H1 (cell line): ENCODE measurements at regions not wholly inside any gene's neighbourhood (a gene's known extent, or its start where the extent isn't known, plus 50 kb on each side); places are given as distances from the start of the nearest gene placed in this dataset.

ENCODE experiments used
- CTCF ChIA-PET: fragments of 300-600 bp; sonication (Branson Sonifier 250); formaldehyde crosslinking; loops from one replicate; lab custom pipeline; 2021; ENCODE audit not compliant: partially characterized antibody; lab: Charles Lee
- POLR2A ChIA-PET: fragments of 300-600 bp; sonication (Branson Sonifier 250); formaldehyde crosslinking; loops from one replicate; lab custom pipeline; 2021; ENCODE audit warnings: inconsistent platforms; ENCODE audit not compliant: partially characterized antibody; lab: Charles Lee
- DNase-seq, 2 experiments: peaks; one replicate each; pipeline versions ENCODE4 v3.0.0 to v3.0.0-alpha.2; 2010 to 2022; ENCODE audit warnings: low spot score in 2 of 2, low read depth in 1 of 2, mixed read lengths in 1 of 2
- FAIRE-seq: peaks from 2 replicates; lab custom pipeline; 2011; peaks lifted over from hg19 to GRCh38; lab: Jason Lieb, UNC
- H2AFZ ChIP-seq: 2 replicates; pipeline ENCODE4 v1.8.1; 2012; ENCODE audit warnings: low read length, inconsistent platforms
- H2AK5ac ChIP-seq: 2 replicates; pipeline ENCODE4 v1.6.1; 2013; ENCODE audit warnings: low read depth, low read length
- H2BK120ac ChIP-seq: replicated peaks from 2 replicates; pipeline ENCODE3; 2013; ENCODE audit warnings: low read depth, low read length, inconsistent platforms
- H2BK12ac ChIP-seq: 2 replicates; pipeline ENCODE4 v1.6.1; 2013; ENCODE audit warnings: low read depth, low read length
- H2BK15ac ChIP-seq: 2 replicates; pipeline ENCODE4 v1.6.1; 2013; ENCODE audit warnings: low read length
- H2BK20ac ChIP-seq: 2 replicates; pipeline ENCODE4 v1.6.1; 2013; ENCODE audit warnings: low read length
- H2BK5ac ChIP-seq: 2 replicates; pipeline ENCODE4 v1.6.1; 2013; ENCODE audit warnings: low read depth, low read length
- H3K14ac ChIP-seq: 2 replicates; pipeline ENCODE4 v1.6.1; 2013; ENCODE audit warnings: inconsistent platforms; ENCODE audit not compliant: insufficient read length
- H3K18ac ChIP-seq: 2 replicates; pipeline ENCODE4 v1.6.1; 2013; ENCODE audit warnings: low read length; ENCODE audit errors: extremely low read depth
- H3K23ac ChIP-seq: 2 replicates; pipeline ENCODE4 v1.6.1; 2013; ENCODE audit warnings: inconsistent platforms; ENCODE audit not compliant: insufficient read length
- H3K23me2 ChIP-seq: 2 replicates; pipeline ENCODE4 v1.6.1; 2013; ENCODE audit warnings: low read depth, low read length
- H3K27ac ChIP-seq: 2 replicates; pipeline ENCODE4 v1.6.1; 2011; ENCODE audit warnings: low read depth, low read length, inconsistent platforms
- H3K27me3 ChIP-seq, 4 experiments: replicated peaks in 1 of 4; 1 replicate in 1 of 4; 2 replicates in 3 of 4; pipeline versions ENCODE4 v1.6.1 to v1.8.1; 2011 to 2013; ENCODE audit warnings: low read length in 3 of 4, mild to moderate bottlenecking in 3 of 4, inconsistent platforms in 2 of 4, mixed read lengths in 2 of 4, moderate library complexity in 1 of 4; ENCODE audit not compliant: control insufficient read depth in 3 of 4, insufficient read depth in 3 of 4; ENCODE audit errors: extremely low read depth in 1 of 4
- H3K36me3 ChIP-seq, 4 experiments: 2 replicates each; pipeline versions ENCODE4 v1.6.1 to v1.8.1; 2011 to 2013; ENCODE audit warnings: mild to moderate bottlenecking in 4 of 4, low read length in 3 of 4, moderate library complexity in 2 of 4, control low read depth in 1 of 4, inconsistent platforms in 1 of 4; ENCODE audit not compliant: insufficient read depth in 4 of 4, control insufficient read depth in 2 of 4
- H3K4ac ChIP-seq: replicated peaks from 2 replicates; pipeline ENCODE3; 2013; ENCODE audit warnings: low read length, low read depth, mixed read lengths, inconsistent platforms; ENCODE audit not compliant: insufficient read length
- H3K4me1 ChIP-seq, 4 experiments: replicated peaks in 1 of 4; 1 replicate in 1 of 4; 2 replicates in 3 of 4; pipeline versions ENCODE4 v1.6.1 to v1.8.1; 2011 to 2013; ENCODE audit warnings: low read length in 3 of 4, inconsistent platforms in 2 of 4, mixed read lengths in 1 of 4; ENCODE audit not compliant: insufficient read depth in 4 of 4, control insufficient read depth in 3 of 4
- H3K4me2 ChIP-seq, 2 experiments: 2 replicates each; pipeline versions ENCODE4 v1.6.1 to v1.8.1; 2011 to 2013; ENCODE audit warnings: low read depth in 2 of 2, low read length in 2 of 2, control low read depth in 1 of 2, inconsistent platforms in 1 of 2, mild to moderate bottlenecking in 1 of 2; ENCODE audit not compliant: insufficient read depth in 1 of 2
- H3K4me3 ChIP-seq, 4 experiments: fragments of 200-600, 300-600 bp in 1 of 4; sonication (generic), shearing (Covaris generic), sonication (Bioruptor Twin) in 1 of 4; 2 replicates each; pipeline versions ENCODE4 v1.5.1 to v1.8.1; 2011 to 2016; ENCODE audit warnings: low read length in 4 of 4, low read depth in 3 of 4, control low read depth in 2 of 4, inconsistent platforms in 2 of 4, mild to moderate bottlenecking in 2 of 4, mixed read lengths in 1 of 4, moderate library complexity in 1 of 4; ENCODE audit not compliant: insufficient read depth in 2 of 4; ENCODE audit errors: extremely low read depth in 1 of 4
- H3K56ac ChIP-seq: replicated peaks from 2 replicates; pipeline ENCODE3; 2013; ENCODE audit warnings: low read depth, mild to moderate bottlenecking, mixed read lengths, low read length, inconsistent platforms; ENCODE audit not compliant: insufficient read length
- H3K79me1 ChIP-seq: 2 replicates; pipeline ENCODE4 v1.6.1; 2013; ENCODE audit warnings: low read depth, low read length, control low read depth
- H3K79me2 ChIP-seq, 2 experiments: 2 replicates each; pipeline versions ENCODE4 v1.6.1 to v1.8.1; 2012 to 2013; ENCODE audit warnings: low read length in 2 of 2, mild to moderate bottlenecking in 2 of 2, inconsistent platforms in 1 of 2; ENCODE audit not compliant: insufficient read depth in 2 of 2, control insufficient read depth in 1 of 2
- H3K9ac ChIP-seq, 4 experiments: replicated peaks in 1 of 4; 1 replicate in 1 of 4; 2 replicates in 3 of 4; pipeline versions ENCODE4 v1.6.1 to v1.8.1; 2011 to 2013; ENCODE audit warnings: low read depth in 3 of 4, low read length in 3 of 4, control low read depth in 2 of 4, mild to moderate bottlenecking in 2 of 4, moderate library complexity in 2 of 4, inconsistent platforms in 1 of 4; ENCODE audit errors: extremely low read depth in 1 of 4
- H3K9me3 ChIP-seq, 2 experiments: 2 replicates each; pipeline versions ENCODE4 v1.6.1 to v1.8.1; 2012 to 2013; ENCODE audit warnings: mild to moderate bottlenecking in 2 of 2, moderate library complexity in 2 of 2, control low read depth in 1 of 2, inconsistent platforms in 1 of 2, low read depth in 1 of 2, low read length in 1 of 2, mixed read lengths in 1 of 2; ENCODE audit not compliant: insufficient read depth in 2 of 2
- H4K20me1 ChIP-seq, 2 experiments: replicated peaks in 1 of 2; 2 replicates each; pipeline versions ENCODE3 to v1.8.1; 2011 to 2013; ENCODE audit warnings: inconsistent platforms in 2 of 2, low read length in 2 of 2, mild to moderate bottlenecking in 1 of 2; ENCODE audit not compliant: insufficient read depth in 2 of 2, control insufficient read depth in 1 of 2
- H4K5ac ChIP-seq: 2 replicates; pipeline ENCODE4 v1.6.1; 2013; ENCODE audit warnings: low read length, low read depth, mixed read lengths, inconsistent platforms; ENCODE audit not compliant: insufficient read length
- H4K8ac ChIP-seq: 2 replicates; pipeline ENCODE4 v1.8.0; 2013; ENCODE audit warnings: mild to moderate bottlenecking, moderate library complexity, low read length, inconsistent platforms; ENCODE audit not compliant: insufficient read depth; ENCODE audit errors: extremely low read depth
- H4K91ac ChIP-seq: replicated peaks from 2 replicates; pipeline ENCODE3; 2013; ENCODE audit warnings: low read length, mixed read lengths, inconsistent platforms; ENCODE audit not compliant: insufficient read length
- BCL11A ChIP-seq, 2 experiments: IDR thresholded peaks; one replicate each; pipeline ENCODE4 v1.6.1; 2011; ENCODE audit warnings: low read depth in 2 of 2, low read length in 2 of 2, mild to moderate bottlenecking in 2 of 2
- CBX5 ChIP-seq: fragments of 300-800, 300-1000 bp; sonication (generic); IDR thresholded peaks from 2 replicates; pipeline ENCODE4 v1.7.1; 2016; ENCODE audit warnings: antibody characterized with exemption, low read length, low read depth
- CEBPB ChIP-seq: IDR thresholded peaks from 2 replicates; pipeline ENCODE4 v1.6.1; 2012; ENCODE audit warnings: low read depth, low read length
- FOSL1 ChIP-seq: IDR thresholded peaks from 2 replicates; pipeline ENCODE4 v1.6.1; 2011; ENCODE audit warnings: mild to moderate bottlenecking, low read depth, low read length, moderate library complexity; ENCODE audit not compliant: insufficient read depth
- POLR2AphosphoS5 ChIP-seq: IDR thresholded peaks from 2 replicates; pipeline ENCODE4 v1.6.1; 2011; ENCODE audit warnings: low read depth, low read length
- RAD21 ChIP-seq, 2 experiments: IDR thresholded peaks in 1 of 2; conservative IDR thresholded peaks in 1 of 2; 2 replicates each; pipeline ENCODE4 v1.6.1; 2011; ENCODE audit warnings: low read depth in 2 of 2, low read length in 2 of 2, improper control_type of control experiment in 1 of 2, inconsistent platforms in 1 of 2, mild to moderate bottlenecking in 1 of 2, moderate library complexity in 1 of 2
- RXRA ChIP-seq: IDR thresholded peaks from 2 replicates; pipeline ENCODE4 v1.6.1; 2011; ENCODE audit warnings: low read depth, mild to moderate bottlenecking, low read length, moderate library complexity; ENCODE audit not compliant: insufficient read depth
- SP2 ChIP-seq: IDR thresholded peaks from 2 replicates; pipeline ENCODE4 v1.6.1; 2012; ENCODE audit warnings: mild to moderate bottlenecking, low read length, inconsistent platforms
- SRF ChIP-seq: IDR thresholded peaks from 2 replicates; pipeline ENCODE4 v1.6.1; 2011; ENCODE audit warnings: mild to moderate bottlenecking, low read depth, low read length, moderate library complexity
- SUZ12 ChIP-seq: fragments of 200-600 bp; sonication (generic); IDR thresholded peaks from 2 replicates; pipeline ENCODE4 v1.6.1; 2012; ENCODE audit warnings: mild to moderate bottlenecking, inconsistent platforms, low read length, moderate library complexity, mixed read lengths
- TAF7 ChIP-seq: optimal IDR thresholded peaks from 2 replicates; pipeline ENCODE3; 2011; ENCODE audit warnings: low read depth, mild to moderate bottlenecking, inconsistent platforms, low read length, moderate library complexity, borderline replicate concordance
- TBP ChIP-seq: IDR thresholded peaks from 2 replicates; pipeline ENCODE4 v1.6.1; 2011; ENCODE audit warnings: low read depth, low read length, improper control_type of control experiment
- ZNF274 ChIP-seq: IDR thresholded peaks from 2 replicates; pipeline ENCODE4 v1.7.0; 2012; ENCODE audit warnings: low read length, borderline replicate concordance; ENCODE audit errors: extremely low read depth
- WGBS, 2 experiments: shearing (Covaris generic) in 1 of 2; methylation state at CpG; one replicate each; pipeline versions ENCODE4 v1.1.6 to v1.1.7; 2013 to 2015; ENCODE audit warnings: low lambda C conversion rate in 2 of 2, mixed read lengths in 2 of 2, inconsistent platforms in 1 of 2, low coverage in 1 of 2, missing lambda C conversion rate in 1 of 2; ENCODE audit not compliant: insufficient replicate concordance in 2 of 2, insufficient coverage in 1 of 2, insufficient read length in 1 of 2; ENCODE audit errors: extremely low coverage in 1 of 2, missing lambda C conversion rate in 1 of 2; 5-methylcytosine and 5-hydroxymethylcytosine counted together
- TF ChIP-seq, protein P1 (sequence below): IDR thresholded peaks from 2 replicates; pipeline ENCODE4 v1.6.1; 2012; ENCODE audit warnings: inconsistent platforms

- Histone ChIP-seq H2BK5ac (no peak overlapping the region), H2AK5ac (no peak overlapping the region), H2BK20ac (no peak overlapping the region), H3K27ac (no peak overlapping the region), H2AFZ (no peak overlapping the region), H3K23ac (no peak overlapping the region), H3K4me3 (no peak overlapping the region), H2BK120ac (no peak overlapping the region), H4K8ac (no peak overlapping the region), H3K9ac (no peak overlapping the region), H2BK12ac (no peak overlapping the region), H3K14ac (no peak overlapping the region), H3K4ac (no peak overlapping the region), H3K27me3 (peaks cover 0 to 13% (median 3%) of the 10 kb centered on the region in 4 experiments; a peak in 2 of 7 replicates), H4K20me1 (no peaks in the 10 kb centered on the region), H3K9me3 (no peaks in the 10 kb centered on the region), H3K79me1 (no peaks in the 10 kb centered on the region), H4K91ac (no peak overlapping the region), H2BK15ac (no peak overlapping the region), H3K79me2 (no peaks in the 10 kb centered on the region), H3K18ac (no peak overlapping the region), H3K23me2 (no peaks in the 10 kb centered on the region), H3K56ac (no peak overlapping the region), H3K4me1 (peaks cover 0 to 1% (median 0%) of the 10 kb centered on the region in 4 experiments; a peak in 1 of 7 replicates), H3K36me3 (no peaks in the 10 kb centered on the region), H4K5ac (no peak overlapping the region), H3K4me2 (no peak overlapping the region)
- 95% methylated on average over 6 of the region's 6 CpGs; no CpG with 5 or more reads in 1 of the 2 experiments for WGBS, 2 experiments
- ChIA-PET CTCF (interaction anchor here (0.8 to 7.8 kb wide), 3 partner anchors 17 to 372 kb away, joined by 3 to 91 read pairs (median 42); partner anchors contain the start of gene BARX2), POLR2A (no interaction called here)
- FAIRE-seq = no peak
- no peak for DNase-seq
- TF ChIP-seq SRF (no peak), SUZ12 (no peak), TBP (no peak), POLR2AphosphoS5 (no peak), RAD21 (IDR thresholded peaks at IDR 0.05 in 1 of 2, conservative IDR thresholded peaks at IDR 0.05 in 1 of 2; ENCODE audit: low read depth in 2 of 2, low read length in 2 of 2) (no peak), FOSL1 (no peak), RXRA (no peak), CEBPB (no peak), ZNF274 (no peak), SP2 (no peak), TAF7 (no peak), BCL11A (IDR thresholded peaks at IDR 0.05; ENCODE audit: low read depth in 2 of 2, low read length in 2 of 2) (no peak), CBX5 (no peak)
- TF ChIP-seq, protein P1, sequence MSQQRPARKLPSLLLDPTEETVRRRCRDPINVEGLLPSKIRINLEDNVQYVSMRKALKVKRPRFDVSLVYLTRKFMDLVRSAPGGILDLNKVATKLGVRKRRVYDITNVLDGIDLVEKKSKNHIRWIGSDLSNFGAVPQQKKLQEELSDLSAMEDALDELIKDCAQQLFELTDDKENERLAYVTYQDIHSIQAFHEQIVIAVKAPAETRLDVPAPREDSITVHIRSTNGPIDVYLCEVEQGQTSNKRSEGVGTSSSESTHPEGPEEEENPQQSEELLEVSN = no peak
Observed at GRCh38 chr11:129747071-129747470, 68.6 kb upstream of the TMEM45B start.
